Testis (tissue), 2 donors: ENCODE measurements at regions not wholly inside any gene's neighbourhood (a gene's known extent, or its start where the extent isn't known, plus 50 kb on each side); places are given as distances from the start of the nearest gene placed in this dataset.

ENCODE experiments used
- CTCF ChIP-seq, 3 experiments: fragments of 450-650 bp in 2 of 3; fragments of 200-600 bp in 1 of 3; sonication (generic) in 1 of 3; IDR thresholded peaks; one replicate each; pipeline ENCODE4 v1.5.1; 2016 to 2019; ENCODE audit warnings: antibody characterized with exemption in 3 of 3, mild to moderate bottlenecking in 2 of 3, moderate library complexity in 1 of 3
- POLR2A ChIP-seq: fragments of 450-650 bp; IDR thresholded peaks from one replicate; pipeline ENCODE4 v1.6.1; 2017; ENCODE audit warnings: antibody characterized with exemption, mild to moderate bottlenecking, moderate library complexity

GRCh38 chr22:49237703-49238102 lies 590.0 kb downstream of the BRD1 start:
- TF ChIP-seq POLR2A (no peak), CTCF (IDR thresholded peaks at IDR 0.05) (no peak)
